Suprapubic skin (tissue), 4 donors: ENCODE measurements at regions not wholly inside any gene's neighbourhood (a gene's known extent, or its start where the extent isn't known, plus 50 kb on each side); places are given as distances from the start of the nearest gene placed in this dataset.

Source experiments
- DNase-seq, 2 donors: peaks; one replicate each; pipeline ENCODE4 v3.0.0-alpha.2; 2019; ENCODE audit warnings: low spot score in 2 of 2
- H3K27ac ChIP-seq: fragments of 200-600 bp; sonication (generic); one replicate; pipeline ENCODE4 v1.5.1; 2019
- H3K27me3 ChIP-seq: fragments of 200-600 bp; sonication (generic); one replicate; pipeline ENCODE4 v1.5.1; 2019
- H3K36me3 ChIP-seq: fragments of 200-600 bp; sonication (generic); one replicate; pipeline ENCODE4 v1.5.1; 2019
- H3K4me1 ChIP-seq: fragments of 200-600 bp; sonication (generic); one replicate; pipeline ENCODE4 v1.5.1; 2019
- H3K4me3 ChIP-seq: fragments of 200-600 bp; sonication (generic); one replicate; pipeline ENCODE4 v1.5.1; 2019; ENCODE audit warnings: mild to moderate bottlenecking
- H3K9me3 ChIP-seq: fragments of 200-600 bp; sonication (generic); one replicate; pipeline ENCODE4 v1.5.1; 2019
- EP300 ChIP-seq: sonication (generic); formaldehyde crosslinking; IDR thresholded peaks from one replicate; pipeline ENCODE4 v1.6.1; 2017; ENCODE audit warnings: antibody characterized with exemption
- POLR2A ChIP-seq, 2 donors: fragments of 450-650 bp; IDR thresholded peaks; one replicate each; pipeline ENCODE4 v1.6.1; 2017; ENCODE audit warnings: antibody characterized with exemption in 2 of 2, mild to moderate bottlenecking in 2 of 2, moderate library complexity in 2 of 2
- POLR2AphosphoS5 ChIP-seq, 3 donors: sonication (generic); formaldehyde crosslinking; IDR thresholded peaks; one replicate each; pipeline ENCODE4 v1.6.1; 2017; ENCODE audit warnings: antibody characterized with exemption in 3 of 3
- WGBS: methylation state at CpG from one replicate; pipeline ENCODE4 v1.1.5; 2018; 5-methylcytosine and 5-hydroxymethylcytosine counted together
- TF ChIP-seq, protein P1 (sequence below), 2 donors: fragments of 200-600 bp in 1 of 2; fragments of 450-650 bp in 1 of 2; sonication (generic) in 1 of 2; IDR thresholded peaks; one replicate each; pipeline ENCODE4 v1.5.1; 2016 to 2019; ENCODE audit warnings: antibody characterized with exemption in 2 of 2, mild to moderate bottlenecking in 1 of 2, moderate library complexity in 1 of 2

DNA sequence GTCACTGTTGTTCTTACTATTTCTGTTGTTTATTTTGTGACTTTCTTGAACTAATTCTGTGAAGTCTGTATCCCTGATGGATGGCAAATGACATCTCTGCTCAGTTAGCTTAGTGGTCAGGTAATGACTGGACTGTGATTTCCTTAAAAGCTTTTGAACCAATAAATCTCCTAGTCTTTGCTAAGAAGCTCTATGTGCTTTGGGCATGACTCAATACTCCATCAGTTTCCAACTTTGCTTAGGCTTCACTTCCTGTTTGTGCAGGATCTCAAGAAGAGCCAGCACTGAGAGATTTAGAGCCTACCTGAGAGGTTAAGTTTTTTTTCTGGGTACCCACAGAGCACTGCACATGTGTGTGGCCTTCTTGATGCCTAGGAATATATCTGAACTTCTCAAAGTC is 329.7 kb upstream of the HTR2A start:
- no peak for TF ChIP-seq POLR2AphosphoS5 (IDR thresholded peaks at IDR 0.05)
- TF ChIP-seq EP300: no peak
- no peak for TF ChIP-seq POLR2A (IDR thresholded peaks at IDR 0.05)
- TF ChIP-seq, protein P1, sequence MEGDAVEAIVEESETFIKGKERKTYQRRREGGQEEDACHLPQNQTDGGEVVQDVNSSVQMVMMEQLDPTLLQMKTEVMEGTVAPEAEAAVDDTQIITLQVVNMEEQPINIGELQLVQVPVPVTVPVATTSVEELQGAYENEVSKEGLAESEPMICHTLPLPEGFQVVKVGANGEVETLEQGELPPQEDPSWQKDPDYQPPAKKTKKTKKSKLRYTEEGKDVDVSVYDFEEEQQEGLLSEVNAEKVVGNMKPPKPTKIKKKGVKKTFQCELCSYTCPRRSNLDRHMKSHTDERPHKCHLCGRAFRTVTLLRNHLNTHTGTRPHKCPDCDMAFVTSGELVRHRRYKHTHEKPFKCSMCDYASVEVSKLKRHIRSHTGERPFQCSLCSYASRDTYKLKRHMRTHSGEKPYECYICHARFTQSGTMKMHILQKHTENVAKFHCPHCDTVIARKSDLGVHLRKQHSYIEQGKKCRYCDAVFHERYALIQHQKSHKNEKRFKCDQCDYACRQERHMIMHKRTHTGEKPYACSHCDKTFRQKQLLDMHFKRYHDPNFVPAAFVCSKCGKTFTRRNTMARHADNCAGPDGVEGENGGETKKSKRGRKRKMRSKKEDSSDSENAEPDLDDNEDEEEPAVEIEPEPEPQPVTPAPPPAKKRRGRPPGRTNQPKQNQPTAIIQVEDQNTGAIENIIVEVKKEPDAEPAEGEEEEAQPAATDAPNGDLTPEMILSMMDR (IDR thresholded peaks at IDR 0.05): no peak
- Histone ChIP-seq H3K4me3 (no peak overlapping the region), H3K9me3 (no peaks in the 10 kb centered on the region), H3K4me1 (no peaks in the 10 kb centered on the region), H3K27me3 (no peaks in the 10 kb centered on the region), H3K36me3 (no peaks in the 10 kb centered on the region), H3K27ac (no peak overlapping the region)
- DNase-seq: no peak

DNA sequence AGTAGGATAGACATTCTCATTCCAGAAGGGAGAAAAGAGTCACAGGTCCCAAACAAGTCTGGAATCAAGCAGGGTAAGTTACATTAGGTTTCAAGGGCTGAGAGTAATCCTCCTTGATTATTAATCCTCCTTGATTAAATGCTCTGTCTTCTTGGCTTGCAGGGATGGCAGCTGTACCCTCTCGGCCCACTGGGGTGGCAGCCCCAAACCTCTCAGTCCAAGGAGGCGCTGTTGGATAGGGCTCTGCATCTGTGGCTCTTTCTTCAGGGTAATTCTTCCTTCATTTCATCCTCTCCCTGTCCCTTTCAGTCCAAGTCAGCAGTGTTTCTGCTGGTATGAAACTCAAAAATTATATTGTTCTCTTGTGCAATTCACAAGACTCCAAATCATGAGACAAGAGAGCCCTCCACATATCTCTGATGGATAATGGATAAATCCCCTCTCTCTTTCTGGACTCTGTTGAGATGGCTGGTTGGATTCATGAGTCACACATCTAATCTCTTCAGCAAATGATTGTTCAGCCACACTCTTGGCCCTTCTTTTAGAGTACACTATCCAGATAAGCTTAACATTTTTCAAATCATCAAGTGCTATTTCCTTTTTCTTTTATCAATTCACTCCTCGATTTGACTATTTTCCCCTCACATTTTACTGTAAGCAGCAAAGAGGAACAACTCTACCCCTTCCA is 323.7 kb upstream of the HTR2A start:
- TF ChIP-seq POLR2A (IDR thresholded peaks at IDR 0.05): no peak
- TF ChIP-seq, protein P1 (IDR thresholded peaks at IDR 0.05): no peak
- TF ChIP-seq EP300: no peak
- no peak for TF ChIP-seq POLR2AphosphoS5 (IDR thresholded peaks at IDR 0.05)
- no peaks in the 10 kb centered on the region for H3K4me1 ChIP-seq
- no peak for DNase-seq
- no peaks in the 10 kb centered on the region for H3K36me3 ChIP-seq
- WGBS: 82% methylated on average over 3 of the region's 3 CpGs
- H3K27ac ChIP-seq: no peak overlapping the region
- no peaks in the 10 kb centered on the region for H3K27me3 ChIP-seq
- no peak overlapping the region for H3K4me3 ChIP-seq
- no peaks in the 10 kb centered on the region for H3K9me3 ChIP-seq

DNA sequence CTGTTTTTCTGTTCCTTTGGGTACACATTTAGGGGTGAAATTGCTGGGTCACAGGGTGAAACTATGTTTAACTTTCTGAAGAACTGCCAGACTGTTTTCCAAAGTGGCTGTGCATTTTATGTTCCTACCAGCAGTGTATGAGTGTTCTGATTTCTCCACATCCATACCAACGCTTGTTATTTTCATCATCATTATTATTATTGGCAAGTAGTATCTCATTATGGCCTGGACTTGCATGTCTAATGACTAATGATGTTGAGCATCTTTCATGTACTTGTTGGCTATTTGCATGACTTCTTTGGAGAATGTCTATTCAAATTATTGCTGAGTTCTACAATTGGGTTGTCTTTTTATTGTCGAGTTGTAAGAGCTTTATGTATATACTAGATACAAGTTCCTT is 321.8 kb upstream of the HTR2A start:
- 74% methylated on average over 2 of the region's 2 CpGs for WGBS
- no peak for DNase-seq
- no peaks in the 10 kb centered on the region for H3K9me3 ChIP-seq
- TF ChIP-seq POLR2A (IDR thresholded peaks at IDR 0.05): no peak
- no peak overlapping the region for H3K4me3 ChIP-seq
- H3K27ac ChIP-seq: no peak overlapping the region
- H3K36me3 ChIP-seq: no peaks in the 10 kb centered on the region
- no peaks in the 10 kb centered on the region for H3K27me3 ChIP-seq
- H3K4me1 ChIP-seq: no peaks in the 10 kb centered on the region

DNA sequence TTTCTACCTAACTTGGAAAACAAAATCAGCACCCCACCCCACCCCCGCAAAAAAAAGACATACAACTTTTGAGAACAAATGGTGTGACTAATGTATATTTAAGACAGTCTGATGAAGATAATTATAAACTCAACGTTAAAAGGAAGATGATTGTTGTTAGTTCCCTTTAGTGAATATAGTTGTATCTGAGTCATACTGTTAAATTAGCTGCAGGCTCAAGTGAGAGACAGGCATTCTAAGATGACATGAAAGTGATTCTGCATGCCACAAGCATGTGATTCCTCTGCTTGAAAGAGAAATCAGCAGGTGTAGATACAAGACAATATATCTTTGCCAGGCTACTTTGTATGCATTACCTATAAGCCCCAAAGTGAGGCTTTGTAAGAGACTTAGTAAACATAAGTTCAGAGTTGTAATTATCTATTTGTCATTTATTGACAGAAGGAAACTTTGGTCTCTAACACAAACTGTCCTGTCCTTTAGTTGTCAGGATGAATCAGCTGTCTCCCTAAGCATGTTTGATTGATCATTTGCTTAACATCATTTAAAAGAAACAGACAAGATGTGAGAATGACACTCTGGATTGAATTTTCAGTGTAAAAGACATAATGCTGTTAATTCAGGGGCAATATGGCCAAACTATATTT is 319.4 kb upstream of the HTR2A start:
- no peak overlapping the region for H3K27ac ChIP-seq
- no peak overlapping the region for H3K4me3 ChIP-seq
- DNase-seq: no peak
- H3K36me3 ChIP-seq: no peaks in the 10 kb centered on the region
- WGBS: 37% methylated on average over 2 of the region's 2 CpGs
- H3K9me3 ChIP-seq: no peaks in the 10 kb centered on the region
- no peaks in the 10 kb centered on the region for H3K27me3 ChIP-seq
- TF ChIP-seq EP300 (no peak), POLR2AphosphoS5 (IDR thresholded peaks at IDR 0.05) (no peak), POLR2A (IDR thresholded peaks at IDR 0.05) (no peak)
- TF ChIP-seq, protein P1 (IDR thresholded peaks at IDR 0.05): no peak
- no peaks in the 10 kb centered on the region for H3K4me1 ChIP-seq

DNA sequence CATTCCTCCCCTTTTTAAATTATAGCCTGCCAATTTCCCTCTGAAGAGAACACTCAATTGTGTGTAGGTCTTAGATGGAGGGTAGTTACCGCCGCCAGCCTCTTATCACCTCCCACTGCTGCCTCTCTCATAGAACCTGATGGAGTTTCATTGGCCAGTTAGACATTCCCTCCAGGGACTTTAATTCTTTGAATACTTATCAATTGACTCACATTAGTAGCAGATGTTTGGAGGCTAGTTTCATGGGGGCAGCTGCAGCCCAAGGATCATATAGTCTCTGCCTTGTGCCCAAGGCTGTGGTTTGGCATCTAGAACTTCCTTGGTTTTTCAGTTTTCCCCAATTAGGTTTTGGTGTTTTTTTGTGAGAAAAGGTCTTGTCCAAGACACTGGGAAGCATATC is 318.9 kb upstream of the HTR2A start:
- no peaks in the 10 kb centered on the region for H3K9me3 ChIP-seq
- no peaks in the 10 kb centered on the region for H3K4me1 ChIP-seq
- H3K36me3 ChIP-seq: no peaks in the 10 kb centered on the region
- H3K4me3 ChIP-seq: no peak overlapping the region
- H3K27ac ChIP-seq: no peak overlapping the region
- no peaks in the 10 kb centered on the region for H3K27me3 ChIP-seq
- TF ChIP-seq POLR2A (IDR thresholded peaks at IDR 0.05) (no peak), EP300 (no peak), POLR2AphosphoS5 (IDR thresholded peaks at IDR 0.05) (no peak)
- TF ChIP-seq, protein P1 (IDR thresholded peaks at IDR 0.05): no peak
- no peak for DNase-seq
- WGBS: 67% methylated on average over 2 of the region's 2 CpGs
